ENCODE measurements at regions not wholly inside any gene's neighbourhood (a gene's known extent, or its start where the extent isn't known, plus 50 kb on each side); places are given as distances from the start of the nearest gene placed in this dataset.

- no peaks in the 10 kb centered on the region for H3K9me3 ChIP-seq (ENCODE audit: low read length)
- H3K27me3 ChIP-seq (ENCODE audit: low read length) = no peaks in the 10 kb centered on the region
- no peak for DNase-seq
- H3K9ac ChIP-seq (ENCODE audit: low read length) = no peak overlapping the region
- H3K4me2 ChIP-seq (ENCODE audit: low read length) = no peak overlapping the region
- H3F3A ChIP-seq (ENCODE audit: low read length, unreplicated experiment) = no peaks in the 10 kb centered on the region
- BruUV-seq (replicated peaks) = no TSS peak
- H3K4me1 ChIP-seq (ENCODE audit: insufficient read depth, low read length) = no peaks in the 10 kb centered on the region
- H3K27ac ChIP-seq (ENCODE audit: low read length) = no peak overlapping the region
- H3K4me3 ChIP-seq (ENCODE audit: low read length) = no peak overlapping the region
- ChIA-PET CTCF (no interaction called here), POLR2A (ENCODE audit: unreplicated experiment) (no interaction called here)
- no peaks in the 10 kb centered on the region for H4K20me1 ChIP-seq (ENCODE audit: low read length)
- TF ChIP-seq EZH2 (IDR thresholded peaks at IDR 0.05; ENCODE audit: low read length, unreplicated experiment) (no peak), EZH2phosphoT487 (IDR thresholded peaks at IDR 0.05; ENCODE audit: borderline replicate concordance, low read length) (no peak)
- H2AFZ ChIP-seq (ENCODE audit: low read length) = no peak overlapping the region
- H3K9me2 ChIP-seq (replicated peaks; ENCODE audit: low read length) = no peaks in the 10 kb centered on the region
- intact Hi-C loops (cut with micrococcal nuclease) = no loop called here
- H3K79me2 ChIP-seq (ENCODE audit: low read length) = no peaks in the 10 kb centered on the region
- no peaks in the 10 kb centered on the region for H3K36me3 ChIP-seq (ENCODE audit: low read depth, low read length)
- ATAC-seq = no peak
These were observed 261.2 kb downstream of the LOXHD1 start for GRCh38 chr18:46395795-46396194.

GRCh38 chr18:46397174-46397573, 259.8 kb downstream of the LOXHD1 start:
- no TSS peak for BruUV-seq (replicated peaks)
- CTCF ChIA-PET = no interaction called here
- Histone ChIP-seq H3K36me3 (ENCODE audit: low read depth, low read length) (no peaks in the 10 kb centered on the region), H3K27ac (ENCODE audit: low read length) (no peak overlapping the region), H3K27me3 (ENCODE audit: low read length) (no peaks in the 10 kb centered on the region), H2AFZ (ENCODE audit: low read length) (no peak overlapping the region), H3F3A (ENCODE audit: low read length, unreplicated experiment) (no peaks in the 10 kb centered on the region), H3K4me1 (ENCODE audit: insufficient read depth, low read length) (no peaks in the 10 kb centered on the region), H4K20me1 (ENCODE audit: low read length) (no peaks in the 10 kb centered on the region), H3K9me2 (replicated peaks; ENCODE audit: low read length) (no peaks in the 10 kb centered on the region), H3K9me3 (ENCODE audit: low read length) (no peaks in the 10 kb centered on the region), H3K4me3 (ENCODE audit: low read length) (no peak overlapping the region), H3K9ac (ENCODE audit: low read length) (no peak overlapping the region), H3K79me2 (ENCODE audit: low read length) (no peaks in the 10 kb centered on the region), H3K4me2 (ENCODE audit: low read length) (no peak overlapping the region)
- intact Hi-C loops (cut with micrococcal nuclease) = no loop called here
- TF ChIP-seq EZH2 (IDR thresholded peaks at IDR 0.05; ENCODE audit: low read length, unreplicated experiment) (no peak), EZH2phosphoT487 (IDR thresholded peaks at IDR 0.05; ENCODE audit: borderline replicate concordance, low read length) (no peak)
- TF ChIP-seq, protein P1, sequence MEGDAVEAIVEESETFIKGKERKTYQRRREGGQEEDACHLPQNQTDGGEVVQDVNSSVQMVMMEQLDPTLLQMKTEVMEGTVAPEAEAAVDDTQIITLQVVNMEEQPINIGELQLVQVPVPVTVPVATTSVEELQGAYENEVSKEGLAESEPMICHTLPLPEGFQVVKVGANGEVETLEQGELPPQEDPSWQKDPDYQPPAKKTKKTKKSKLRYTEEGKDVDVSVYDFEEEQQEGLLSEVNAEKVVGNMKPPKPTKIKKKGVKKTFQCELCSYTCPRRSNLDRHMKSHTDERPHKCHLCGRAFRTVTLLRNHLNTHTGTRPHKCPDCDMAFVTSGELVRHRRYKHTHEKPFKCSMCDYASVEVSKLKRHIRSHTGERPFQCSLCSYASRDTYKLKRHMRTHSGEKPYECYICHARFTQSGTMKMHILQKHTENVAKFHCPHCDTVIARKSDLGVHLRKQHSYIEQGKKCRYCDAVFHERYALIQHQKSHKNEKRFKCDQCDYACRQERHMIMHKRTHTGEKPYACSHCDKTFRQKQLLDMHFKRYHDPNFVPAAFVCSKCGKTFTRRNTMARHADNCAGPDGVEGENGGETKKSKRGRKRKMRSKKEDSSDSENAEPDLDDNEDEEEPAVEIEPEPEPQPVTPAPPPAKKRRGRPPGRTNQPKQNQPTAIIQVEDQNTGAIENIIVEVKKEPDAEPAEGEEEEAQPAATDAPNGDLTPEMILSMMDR (conservative IDR thresholded peaks at IDR 0.05; ENCODE audit: low read depth, low read length) = no peak
- DNase-seq = peak; percentile 1
- POLR2A ChIA-PET (ENCODE audit: unreplicated experiment) = no interaction called here
- ATAC-seq = no peak

GRCh38 chr18:46398005-46398404, 259.0 kb downstream of the LOXHD1 start:
- Histone ChIP-seq H3K9me2 (replicated peaks; ENCODE audit: low read length) (no peaks in the 10 kb centered on the region), H2AFZ (ENCODE audit: low read length) (no peak overlapping the region), H3F3A (ENCODE audit: low read length, unreplicated experiment) (no peaks in the 10 kb centered on the region), H3K9ac (ENCODE audit: low read length) (no peak overlapping the region), H3K4me3 (ENCODE audit: low read length) (no peak overlapping the region), H4K20me1 (ENCODE audit: low read length) (no peaks in the 10 kb centered on the region), H3K27ac (ENCODE audit: low read length) (no peak overlapping the region), H3K36me3 (ENCODE audit: low read depth, low read length) (no peaks in the 10 kb centered on the region), H3K4me1 (ENCODE audit: insufficient read depth, low read length) (no peaks in the 10 kb centered on the region), H3K79me2 (ENCODE audit: low read length) (no peaks in the 10 kb centered on the region), H3K4me2 (ENCODE audit: low read length) (no peak overlapping the region), H3K9me3 (ENCODE audit: low read length) (no peaks in the 10 kb centered on the region), H3K27me3 (ENCODE audit: low read length) (no peaks in the 10 kb centered on the region)
- intact Hi-C loops (cut with micrococcal nuclease) = no loop called here
- POLR2A ChIA-PET (ENCODE audit: unreplicated experiment) = no interaction called here
- BruUV-seq (replicated peaks) = no TSS peak
- ATAC-seq = no peak
- no peak for DNase-seq
- no peak for TF ChIP-seq EZH2 (IDR thresholded peaks at IDR 0.05; ENCODE audit: low read length, unreplicated experiment)
- TF ChIP-seq, protein P1 (conservative IDR thresholded peaks at IDR 0.05; ENCODE audit: low read depth, low read length) = no peak
- no peak for TF ChIP-seq EZH2phosphoT487 (IDR thresholded peaks at IDR 0.05; ENCODE audit: borderline replicate concordance, low read length)
- CTCF ChIA-PET = no interaction called here
